A172 (cell line): ENCODE measurements at regions not wholly inside any gene's neighbourhood (a gene's known extent, or its start where the extent isn't known, plus 50 kb on each side); places are given as distances from the start of the nearest gene placed in this dataset.

ENCODE experiments used
- DNase-seq: peaks from one replicate; pipeline ENCODE4 v3.0.0-alpha.2; 2015; ENCODE audit warnings: low spot score

DNA sequence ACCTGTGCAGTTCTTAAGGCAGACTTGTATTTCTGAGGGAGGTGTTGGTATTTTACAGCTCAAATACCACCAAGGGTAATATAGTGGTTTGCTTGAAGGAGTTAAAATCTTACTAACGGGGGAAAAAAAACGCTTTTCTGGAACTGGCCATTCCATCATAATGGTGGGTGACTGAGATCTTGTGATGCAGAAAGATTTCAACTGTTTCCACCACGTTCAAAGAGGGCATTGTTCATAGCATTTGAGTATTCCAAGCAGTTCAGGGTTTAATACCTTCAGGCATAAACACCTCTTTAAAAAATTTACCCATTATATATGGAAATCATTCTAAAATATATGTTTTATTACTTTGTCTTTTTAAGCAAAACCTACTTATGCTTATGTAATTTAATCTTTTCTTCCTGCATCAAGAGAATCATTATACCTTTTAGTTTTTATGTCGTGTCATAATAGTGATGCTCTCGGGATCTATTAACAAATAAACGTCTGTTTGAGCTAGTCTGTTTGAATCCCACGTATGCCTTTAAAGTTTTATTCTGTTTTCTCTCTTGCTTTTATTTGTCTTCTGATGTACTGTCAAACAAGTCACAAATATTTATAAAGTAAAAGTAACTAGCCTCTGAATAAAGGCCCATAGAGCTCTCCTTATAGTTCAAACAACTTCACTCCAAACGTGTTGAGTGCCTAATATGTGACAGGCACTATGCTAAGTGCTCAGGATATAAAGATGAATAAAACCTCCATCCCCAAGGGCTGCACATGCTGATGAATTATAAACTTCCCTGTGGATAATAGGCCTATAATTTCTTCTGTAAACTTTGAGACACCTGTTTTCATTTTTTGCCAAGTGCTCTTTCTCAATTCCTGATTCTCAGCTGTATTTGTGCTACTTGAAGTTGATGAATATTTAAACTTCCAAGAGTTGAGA lies 298.8 kb upstream of the FERMT1 start:
- DNase-seq: no peak

DNA sequence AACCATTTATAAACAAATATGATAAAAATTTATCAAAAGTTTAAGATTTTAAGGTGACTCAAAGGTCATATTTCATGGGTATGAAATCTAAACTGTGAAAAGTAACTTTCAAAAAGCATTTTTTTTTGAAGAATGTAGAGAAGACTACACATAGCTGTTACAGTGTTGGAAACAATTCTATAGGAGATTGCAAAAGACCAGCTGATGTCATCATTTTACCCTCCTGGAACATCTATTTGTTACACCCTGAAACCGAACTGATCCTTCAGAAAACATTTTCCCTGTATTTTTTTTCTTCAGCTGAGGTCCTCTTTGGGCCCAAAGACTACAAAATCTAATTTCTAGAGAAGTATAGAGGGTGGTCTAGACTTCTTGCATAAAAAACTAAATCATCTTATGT lies 297.5 kb upstream of the FERMT1 start:
- no peak for DNase-seq

DNA sequence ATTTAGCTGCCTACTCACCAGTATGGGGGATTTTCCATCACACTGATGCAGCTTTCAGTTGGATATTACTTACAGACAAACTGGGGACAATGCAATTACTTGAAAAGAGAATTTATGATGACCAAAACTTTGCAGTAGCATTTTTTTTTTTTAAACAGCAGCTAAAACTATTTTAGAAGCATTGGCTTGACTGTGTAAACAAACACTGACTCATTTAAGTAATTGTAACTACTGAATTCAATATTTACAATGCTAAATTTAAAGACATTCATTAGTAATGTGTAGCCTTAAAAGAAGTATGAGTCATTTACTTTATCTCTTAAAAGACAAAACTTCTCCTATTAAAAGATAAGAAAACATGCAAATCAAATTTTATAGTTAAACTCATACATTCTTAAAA lies 295.9 kb upstream of the FERMT1 start:
- DNase-seq: no peak

DNA sequence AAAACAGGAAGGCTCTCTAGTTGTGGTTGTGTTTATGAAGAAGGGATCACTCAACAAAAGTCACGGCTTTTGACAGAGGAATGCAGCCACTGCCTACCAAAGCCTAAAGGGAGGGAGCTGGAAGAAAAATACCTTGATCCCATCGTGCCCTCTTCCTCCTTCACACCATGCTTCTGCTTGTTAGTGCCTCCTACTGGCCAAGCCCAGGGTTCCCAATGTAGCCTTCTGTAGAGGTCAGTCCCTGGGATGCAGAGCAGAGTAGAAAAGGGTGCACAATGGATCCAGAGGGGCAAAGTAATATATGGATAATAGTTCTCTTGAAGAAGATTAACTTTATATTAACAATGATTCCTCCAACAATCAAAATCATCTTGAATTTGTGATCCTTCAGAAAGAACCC lies 293.5 kb upstream of the FERMT1 start:
- DNase-seq: no peak

DNA sequence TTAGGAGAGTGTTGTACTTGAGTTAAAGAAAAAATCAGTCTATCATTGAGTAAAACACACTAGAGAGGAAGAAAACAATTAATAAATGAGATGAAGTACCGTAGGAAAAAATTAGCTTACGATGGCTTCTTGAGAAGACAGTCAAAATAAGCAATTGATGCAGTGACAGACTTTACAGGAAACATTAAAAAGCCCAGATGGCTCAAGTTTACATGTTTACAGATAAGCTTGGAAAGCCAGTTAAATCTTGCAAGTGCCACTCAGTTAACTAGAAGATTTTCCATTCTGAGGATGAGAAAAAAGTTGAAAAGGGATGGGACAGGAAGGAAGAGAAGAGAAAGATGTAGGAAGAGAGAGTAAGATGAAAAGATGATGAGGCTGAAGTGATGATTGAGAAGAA lies 288.8 kb upstream of the FERMT1 start:
- no peak for DNase-seq

DNA sequence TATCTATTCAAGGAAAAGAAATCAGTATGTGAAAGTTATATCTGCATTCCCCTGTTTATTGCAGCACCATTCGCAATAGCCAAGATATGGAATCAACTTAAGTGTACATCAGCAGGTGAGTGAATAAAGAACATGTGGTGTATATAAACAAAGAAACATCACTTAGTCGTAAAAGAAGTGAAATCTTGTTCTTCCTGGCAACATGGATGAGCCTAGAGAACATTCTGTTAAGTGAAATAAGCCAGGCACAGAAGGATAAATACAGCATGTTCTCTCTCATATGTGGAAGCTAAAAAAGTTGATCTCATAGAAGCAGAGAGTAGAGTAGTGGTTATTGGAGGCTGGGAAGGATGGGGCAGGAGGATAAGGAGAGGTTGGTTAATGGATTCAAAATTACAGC lies 287.9 kb upstream of the FERMT1 start:
- DNase-seq: no peak

DNA sequence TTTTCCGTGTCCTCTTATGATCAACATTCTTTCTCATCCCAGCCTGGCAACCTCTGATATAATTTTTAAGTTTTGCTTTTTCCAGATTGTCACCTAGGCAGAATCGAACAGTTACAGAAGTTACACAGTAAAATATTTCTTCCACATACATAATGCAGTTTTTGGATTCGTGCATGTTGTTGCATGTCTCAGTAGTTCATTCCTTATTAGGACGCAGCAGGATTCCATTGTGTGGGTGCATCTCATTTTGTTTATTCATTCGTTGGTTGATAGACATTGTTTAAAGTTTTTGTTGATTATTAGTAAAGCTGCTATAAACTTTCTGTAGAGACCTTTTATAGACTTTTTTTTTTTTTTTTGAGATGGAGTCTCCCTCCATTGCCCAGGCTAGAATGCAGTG lies 284.3 kb upstream of the FERMT1 start:
- DNase-seq: no peak

DNA sequence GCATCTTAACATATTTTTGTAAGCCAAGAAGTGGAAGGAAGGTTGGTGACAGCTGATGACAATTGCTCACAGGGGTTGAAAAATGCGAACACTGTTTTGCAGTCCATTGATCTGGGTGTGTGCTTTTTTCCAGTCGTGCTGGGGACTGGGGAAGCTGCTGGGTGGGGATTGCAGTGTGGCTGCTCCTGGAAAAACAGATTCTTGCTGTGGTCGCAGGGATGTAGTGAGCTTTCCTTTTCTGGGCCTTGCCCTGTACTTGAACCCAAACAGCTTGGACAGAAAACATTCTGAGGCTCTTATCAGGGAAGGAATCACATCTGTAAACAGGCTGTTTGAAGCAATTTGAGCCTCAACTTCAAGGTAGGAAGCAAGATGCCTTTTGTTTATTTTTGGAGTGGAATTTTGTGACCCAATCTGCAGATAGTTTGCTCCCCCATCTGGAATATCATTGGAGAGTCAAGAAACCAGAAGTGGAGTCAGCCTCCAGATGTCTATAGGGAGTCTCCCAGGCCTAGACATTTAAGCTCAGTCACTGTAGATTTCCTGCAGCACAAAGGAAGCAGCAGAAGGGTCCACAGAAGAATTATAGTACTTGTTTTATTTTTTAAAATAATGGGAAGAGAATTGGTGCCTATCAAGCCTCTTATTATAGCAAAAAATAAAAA lies 279.2 kb upstream of the FERMT1 start:
- DNase-seq: no peak

DNA sequence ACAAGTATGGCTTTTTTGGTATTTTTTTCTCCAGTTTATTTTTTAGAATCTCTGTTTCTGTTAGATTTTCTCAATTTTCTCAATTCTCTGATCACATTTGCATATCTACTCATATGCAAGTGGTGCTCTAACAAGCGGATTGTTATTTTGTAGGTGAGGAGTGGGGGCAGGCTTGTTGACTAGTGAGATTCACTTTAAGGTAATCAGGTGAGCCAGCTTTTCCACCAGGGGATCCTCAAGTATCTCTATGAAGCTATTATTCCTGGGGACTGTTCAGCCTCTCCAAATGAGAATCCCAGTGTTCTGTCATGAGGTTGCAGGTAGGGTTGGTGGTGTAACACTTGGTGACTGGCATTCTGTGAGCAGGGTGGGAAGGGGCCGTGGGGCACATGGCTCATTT lies 274.3 kb upstream of the FERMT1 start:
- no peak for DNase-seq

DNA sequence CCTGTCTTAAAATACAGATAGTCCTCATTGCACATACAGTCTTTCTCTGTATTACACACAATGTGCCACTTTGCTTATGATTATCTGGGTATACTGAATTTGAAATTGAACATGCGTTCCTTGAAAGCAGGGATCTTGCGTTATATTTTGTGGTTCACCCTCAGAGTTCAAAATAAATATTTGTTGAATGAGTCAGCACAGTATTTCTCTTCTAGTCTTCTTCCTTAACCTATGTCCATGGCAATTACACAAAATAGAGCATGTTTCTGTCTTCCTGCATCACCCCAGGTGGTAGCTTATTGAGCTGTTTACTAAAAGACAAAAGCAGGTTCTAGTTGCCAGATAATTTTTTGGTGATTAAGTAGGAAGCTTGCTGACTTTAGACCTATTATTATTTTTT lies 272.9 kb upstream of the FERMT1 start:
- no peak for DNase-seq

DNA sequence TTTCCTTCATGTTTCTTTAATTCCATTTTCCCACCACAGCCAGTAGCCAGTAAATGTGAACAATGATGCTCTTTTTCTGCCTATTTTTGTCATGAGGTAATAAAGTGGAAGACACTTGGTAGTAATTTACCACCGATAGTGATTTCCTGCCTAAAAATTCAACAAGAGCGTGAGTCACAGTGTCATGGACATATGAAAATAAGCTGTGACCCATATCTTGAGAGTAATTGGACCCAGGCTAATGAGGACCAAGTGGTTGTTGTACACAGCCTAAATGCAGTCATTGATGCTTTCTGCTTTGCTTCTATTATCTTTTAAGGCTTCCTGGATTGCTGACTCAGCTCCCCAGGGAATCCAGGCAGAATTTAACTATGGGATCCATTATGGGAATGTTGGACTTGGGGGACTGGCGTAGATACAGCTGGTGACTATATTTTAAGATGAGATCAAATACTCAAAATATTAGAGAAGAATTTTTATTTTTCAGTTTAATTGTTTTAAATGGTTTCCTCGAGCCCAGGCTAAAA lies 265.9 kb upstream of the FERMT1 start:
- no peak for DNase-seq

DNA sequence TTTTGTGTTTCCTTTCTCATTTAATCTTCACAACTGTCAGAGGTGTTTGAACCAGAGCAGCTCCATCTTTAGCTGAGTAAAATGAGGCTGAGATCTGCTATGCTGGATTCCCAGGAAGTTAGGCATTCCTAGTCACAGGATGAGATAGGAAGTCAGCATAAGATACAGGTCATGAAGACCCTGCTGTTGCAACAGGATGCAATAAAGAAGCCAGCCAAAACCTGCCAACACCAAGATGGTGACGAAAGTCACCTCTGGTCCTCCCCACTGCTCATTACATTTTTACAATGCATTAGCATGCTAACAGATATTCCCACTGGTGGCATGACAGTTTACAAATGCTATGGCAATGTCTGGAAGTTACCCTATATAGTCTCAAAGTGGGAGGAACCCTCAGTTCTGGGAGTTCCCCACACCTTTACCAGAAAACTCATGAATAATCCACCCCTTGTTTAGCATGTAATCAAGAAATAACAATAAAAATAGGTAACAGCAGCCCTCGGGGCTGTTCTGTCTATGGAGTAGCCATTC lies 262.2 kb upstream of the FERMT1 start:
- DNase-seq: no peak

DNA sequence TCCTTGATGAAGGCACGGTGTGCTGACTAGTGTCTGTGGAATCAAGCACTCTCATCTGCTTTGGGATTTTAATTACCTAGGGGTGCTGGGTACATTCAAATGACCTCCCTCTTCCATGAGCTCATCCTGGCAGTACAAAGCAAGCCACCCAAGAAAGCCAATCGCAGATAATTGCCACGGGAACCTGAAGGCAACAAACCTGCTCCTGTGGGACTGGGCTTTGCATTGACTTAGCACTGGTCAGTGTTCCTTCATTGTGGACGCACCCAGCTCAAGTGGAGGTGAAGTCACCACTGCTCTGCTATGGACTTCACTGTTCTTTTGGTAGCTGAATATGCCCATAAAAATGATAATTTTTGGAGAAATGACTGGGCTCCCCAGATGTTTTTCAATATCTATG lies 261.6 kb upstream of the FERMT1 start:
- no peak for DNase-seq

DNA sequence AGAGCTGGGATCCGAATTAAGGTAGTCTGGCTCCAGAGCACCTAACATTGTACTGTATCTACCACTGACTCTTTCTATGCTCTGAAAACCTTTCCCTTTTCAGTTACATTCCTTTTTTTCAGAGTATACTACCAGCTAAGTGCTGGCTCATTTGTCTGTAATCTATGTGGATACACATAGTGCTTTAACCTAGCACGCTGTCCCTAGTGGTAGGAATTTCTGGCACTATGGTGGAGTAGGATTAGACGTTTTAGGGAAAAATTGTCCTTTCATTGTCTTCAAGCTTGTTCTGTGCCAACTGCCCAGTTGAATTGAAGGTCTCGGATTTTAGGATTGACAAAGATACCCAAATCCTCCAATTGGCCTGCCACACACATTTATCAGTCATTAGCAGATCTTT lies 259.1 kb upstream of the FERMT1 start:
- no peak for DNase-seq

DNA sequence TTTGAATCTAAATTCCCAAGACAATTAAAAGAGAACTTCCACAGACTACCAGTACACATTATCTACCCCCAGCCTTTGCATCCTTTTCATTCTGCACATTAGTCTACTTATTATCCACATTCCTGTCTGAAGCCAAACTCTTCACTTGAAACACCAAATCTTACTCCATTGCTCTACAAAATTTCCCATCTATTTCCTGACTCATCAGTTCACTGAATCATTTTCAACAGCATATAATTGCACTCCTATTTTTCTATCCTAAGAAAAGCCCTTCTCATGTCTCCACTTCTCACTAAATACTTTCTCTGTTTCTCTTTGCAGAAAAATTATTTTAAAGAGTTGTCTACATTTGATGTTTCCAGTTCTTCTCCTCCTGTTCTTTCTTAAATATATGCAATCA lies 239.4 kb upstream of the FERMT1 start:
- no peak for DNase-seq

DNA sequence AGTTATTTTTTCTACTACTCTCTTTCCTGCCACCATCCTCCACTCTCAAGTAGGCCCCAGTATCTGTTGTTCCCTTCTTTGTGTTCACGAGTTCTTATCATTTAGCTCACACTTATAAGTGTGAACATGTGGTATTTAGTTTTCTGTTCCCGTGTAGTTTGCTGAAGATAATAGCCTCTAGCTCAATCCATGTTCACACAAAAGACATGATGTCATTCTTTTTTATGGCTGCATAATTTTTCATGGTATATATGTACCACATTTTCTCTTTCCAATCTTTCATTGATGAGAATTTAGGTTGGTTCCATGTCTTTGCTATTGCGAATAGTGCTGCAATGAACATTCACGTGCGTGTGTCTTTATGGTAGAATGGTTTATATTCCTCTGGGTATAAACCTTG lies 237.9 kb upstream of the FERMT1 start:
- DNase-seq: no peak

DNA sequence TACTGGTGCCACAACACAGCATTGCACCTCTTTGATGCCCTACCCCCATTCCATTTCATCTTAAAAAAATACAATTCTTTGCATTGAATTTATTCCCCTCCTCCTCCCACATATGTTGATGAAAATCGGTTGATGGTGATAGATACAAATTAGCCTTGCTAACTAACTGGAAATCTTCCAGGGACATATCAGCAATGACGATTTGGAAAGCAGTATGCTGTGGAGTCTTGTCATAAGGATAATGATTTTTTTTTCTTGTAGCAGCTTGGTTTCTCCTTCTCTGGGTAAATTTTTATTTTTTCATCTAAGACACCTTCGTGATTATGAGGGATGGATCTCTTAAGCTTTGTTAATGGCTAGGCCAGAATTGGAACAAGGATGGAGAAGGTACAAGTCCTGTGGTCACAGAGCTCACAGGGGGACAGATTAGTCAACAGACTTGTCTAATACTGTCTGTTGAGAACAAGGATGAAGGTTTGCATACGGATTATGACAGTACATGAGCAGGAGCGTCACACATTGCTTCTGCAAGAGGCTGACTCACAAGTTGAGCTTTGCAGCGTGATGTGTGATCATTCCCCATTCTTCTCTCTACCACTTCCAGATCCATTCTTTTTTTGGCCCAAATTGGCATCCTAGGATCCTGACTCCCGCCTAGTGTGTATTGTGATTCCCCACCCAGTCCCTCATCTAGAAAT lies 233.1 kb upstream of the FERMT1 start:
- no peak for DNase-seq

DNA sequence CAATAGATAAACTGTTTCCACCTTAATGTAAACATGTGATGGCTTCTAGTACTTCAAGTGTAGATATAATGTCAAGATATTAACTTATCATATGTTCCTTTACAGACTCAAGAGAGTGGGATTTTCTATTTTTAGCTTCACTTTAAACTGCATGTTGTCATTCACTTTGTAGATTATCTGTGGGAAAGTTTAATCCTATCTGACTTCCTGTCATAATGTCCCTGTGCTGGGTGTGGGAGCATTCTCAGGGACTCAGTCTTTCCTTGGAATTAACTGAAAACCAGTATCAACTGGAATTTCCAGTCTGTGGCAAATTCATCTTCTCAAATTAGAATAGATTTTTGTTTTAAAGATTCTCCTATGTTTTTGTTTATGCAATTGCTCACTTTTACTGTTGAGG lies 226.1 kb upstream of the FERMT1 start:
- DNase-seq: no peak

DNA sequence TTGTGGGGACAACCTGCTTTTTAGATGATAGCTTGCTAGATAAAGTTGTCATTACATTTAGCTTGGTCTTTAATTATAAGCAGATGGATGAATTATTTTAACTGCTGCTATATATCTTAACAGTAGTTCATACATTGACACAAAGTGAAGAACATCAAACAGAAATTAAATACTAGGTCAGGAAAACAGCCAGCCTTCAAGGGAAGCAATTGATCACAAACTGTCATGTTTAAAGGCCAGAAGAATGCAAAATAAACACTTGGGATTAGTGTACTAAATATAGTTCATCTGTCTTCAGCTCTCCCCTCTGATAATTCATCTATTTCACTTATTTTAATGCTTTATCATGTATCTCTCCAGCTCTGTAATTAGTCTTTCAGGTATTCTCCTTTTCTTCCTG lies 225.1 kb upstream of the FERMT1 start:
- no peak for DNase-seq

DNA sequence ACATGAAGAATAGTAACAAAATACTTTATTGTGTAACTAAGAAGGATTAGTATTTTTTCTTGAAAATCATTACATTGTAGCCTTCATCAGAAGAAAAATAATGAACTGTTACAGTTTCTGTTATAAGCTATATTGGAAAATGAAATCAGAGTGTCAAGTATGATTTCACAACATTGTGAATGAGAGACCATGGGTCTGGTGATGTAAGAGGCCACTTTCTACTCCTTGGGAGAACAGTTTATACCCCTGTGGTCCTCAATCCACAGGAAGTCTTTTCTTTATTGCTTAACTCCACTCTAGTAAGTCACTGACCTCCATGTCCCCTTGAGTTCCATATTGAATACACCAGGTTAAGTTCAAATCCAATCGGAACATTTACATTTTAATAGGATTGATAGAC lies 218.7 kb upstream of the FERMT1 start:
- no peak for DNase-seq

DNA sequence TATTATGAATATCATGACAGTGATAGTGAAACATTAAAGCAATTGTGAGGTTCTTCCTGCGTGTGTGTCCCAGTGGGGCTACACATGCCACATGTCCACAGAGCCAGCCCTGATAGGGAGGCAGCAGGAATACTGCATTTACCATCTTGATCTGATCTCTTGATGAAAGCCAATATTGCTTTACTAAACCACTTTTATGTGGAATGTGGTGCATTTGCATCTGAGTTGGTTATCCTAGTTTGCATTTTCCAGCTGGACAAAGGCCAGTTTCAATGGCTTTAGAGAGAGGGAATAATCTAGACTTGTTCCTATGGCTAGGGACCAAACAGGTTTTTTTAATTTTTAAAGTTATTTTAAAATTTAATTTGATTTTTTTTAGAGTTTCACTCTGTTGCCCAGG lies 216.3 kb upstream of the FERMT1 start:
- no peak for DNase-seq

DNA sequence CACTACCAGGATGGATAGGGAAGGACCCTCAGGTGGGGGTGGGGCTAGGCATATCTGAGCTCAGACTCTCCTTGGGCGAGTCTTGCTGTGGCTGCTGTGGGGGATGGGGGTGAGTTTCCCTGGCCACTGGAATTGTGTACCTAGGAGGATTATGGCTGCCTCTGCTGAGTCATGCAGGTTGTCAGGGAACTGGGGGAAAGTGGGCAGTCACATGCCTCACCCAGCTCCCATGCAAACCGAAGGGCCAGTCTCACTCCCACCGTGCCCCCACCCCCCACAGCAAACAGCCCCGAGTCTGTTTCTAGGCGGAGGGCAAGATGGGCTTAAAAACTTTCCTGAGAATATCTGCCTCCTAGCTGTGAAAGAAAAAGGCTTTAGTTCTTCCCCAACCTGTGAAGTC lies 210.3 kb upstream of the FERMT1 start:
- DNase-seq: no peak
